H1 (cell line): ENCODE measurements at regions not wholly inside any gene's neighbourhood (a gene's known extent, or its start where the extent isn't known, plus 50 kb on each side); places are given as distances from the start of the nearest gene placed in this dataset.

Source experiments
- CTCF ChIP-seq, 3 experiments: IDR thresholded peaks; 1 replicate in 2 of 3; 2 replicates in 1 of 3; pipeline versions ENCODE4 v1.5.1 to v1.6.1; 2011; ENCODE audit warnings: low read length in 3 of 3, mild to moderate bottlenecking in 3 of 3, inconsistent platforms in 2 of 3, low read depth in 1 of 3, moderate library complexity in 1 of 3; ENCODE audit not compliant: insufficient read depth in 1 of 3; ENCODE audit errors: control extremely low read depth in 1 of 3
- EP300 ChIP-seq, 2 experiments: IDR thresholded peaks; 1 replicate in 1 of 2; 2 replicates in 1 of 2; pipeline ENCODE4 v1.6.1; 2011 to 2012; ENCODE audit warnings: low read depth in 2 of 2, low read length in 2 of 2, mild to moderate bottlenecking in 2 of 2, borderline replicate concordance in 1 of 2, inconsistent platforms in 1 of 2, moderate library complexity in 1 of 2
- MAX ChIP-seq: IDR thresholded peaks from 2 replicates; pipeline ENCODE4 v1.6.1; 2012; ENCODE audit warnings: inconsistent platforms
- POLR2A ChIP-seq, 2 experiments: IDR thresholded peaks; 1 replicate in 1 of 2; 2 replicates in 1 of 2; pipeline ENCODE4 v1.6.1; 2011; ENCODE audit warnings: low read depth in 2 of 2, low read length in 2 of 2, mild to moderate bottlenecking in 2 of 2; ENCODE audit errors: control extremely low read depth in 1 of 2
- RAD21 ChIP-seq, 2 experiments: IDR thresholded peaks in 1 of 2; conservative IDR thresholded peaks in 1 of 2; 2 replicates each; pipeline ENCODE4 v1.6.1; 2011; ENCODE audit warnings: low read depth in 2 of 2, low read length in 2 of 2, improper control_type of control experiment in 1 of 2, inconsistent platforms in 1 of 2, mild to moderate bottlenecking in 1 of 2, moderate library complexity in 1 of 2
- SIN3A ChIP-seq, 2 experiments: IDR thresholded peaks in 1 of 2; conservative IDR thresholded peaks in 1 of 2; 2 replicates each; pipeline ENCODE4 v1.6.1; 2011 to 2012; ENCODE audit warnings: low read length in 2 of 2, improper control_type of control experiment in 1 of 2, low read depth in 1 of 2, mild to moderate bottlenecking in 1 of 2
- SP2 ChIP-seq: IDR thresholded peaks from 2 replicates; pipeline ENCODE4 v1.6.1; 2012; ENCODE audit warnings: mild to moderate bottlenecking, low read length, inconsistent platforms
- USF2 ChIP-seq: IDR thresholded peaks from 2 replicates; pipeline ENCODE4 v1.6.1; 2011; ENCODE audit warnings: low read length, improper control_type of control experiment
- ZNF274 ChIP-seq: IDR thresholded peaks from 2 replicates; pipeline ENCODE4 v1.7.0; 2012; ENCODE audit warnings: low read length, borderline replicate concordance; ENCODE audit errors: extremely low read depth

- TF ChIP-seq CTCF (IDR thresholded peaks at IDR 0.05; ENCODE audit: control extremely low read depth in 1 of 3, insufficient read depth in 1 of 3, low read depth in 1 of 3, low read length in 3 of 3), result no peak
- no peak for TF ChIP-seq POLR2A (IDR thresholded peaks at IDR 0.05; ENCODE audit: control extremely low read depth in 1 of 2, low read depth in 2 of 2, low read length in 2 of 2)
- no peak for TF ChIP-seq USF2
- TF ChIP-seq EP300 (IDR thresholded peaks at IDR 0.05; ENCODE audit: borderline replicate concordance in 1 of 2, low read depth in 2 of 2, low read length in 2 of 2), result no peak
- TF ChIP-seq ZNF274, result no peak
- no peak for TF ChIP-seq RAD21 (IDR thresholded peaks at IDR 0.05 in 1 of 2, conservative IDR thresholded peaks at IDR 0.05 in 1 of 2; ENCODE audit: low read depth in 2 of 2, low read length in 2 of 2)
- no peak for TF ChIP-seq SIN3A (conservative IDR thresholded peaks at IDR 0.05 in 1 of 2, IDR thresholded peaks at IDR 0.05 in 1 of 2; ENCODE audit: low read depth in 1 of 2, low read length in 2 of 2)
- TF ChIP-seq MAX, result no peak
- TF ChIP-seq SP2, result no peak
These were observed 588.0 kb upstream of the NRXN1 start for GRCh38 chr2:51619961-51620360.
